SK-N-SH treated with all-trans-retinoic acid at 6 μM for 48 hours (cell line): ENCODE measurements at regions not wholly inside any gene's neighbourhood (a gene's known extent, or its start where the extent isn't known, plus 50 kb on each side); places are given as distances from the start of the nearest gene placed in this dataset.

Experiments used
- ATAC-seq: fragments of 200-7000 bp; cut with Tn5 transposase; 3 replicates; pipeline ENCODE4 v1.9.1; 2020; ENCODE audit warnings: mild to moderate bottlenecking, moderate library complexity
- ARNTL ChIP-seq: fragments of 450-650 bp; formaldehyde crosslinking; IDR thresholded peaks from 2 replicates; pipeline ENCODE4 v1.5.0; 2020; ENCODE audit warnings: low read depth, mild to moderate bottlenecking, moderate library complexity, borderline replicate concordance
- BACH2 ChIP-seq: fragments of 250-450 bp; sonication (Bioruptor Pico); IDR thresholded peaks from 2 replicates; pipeline ENCODE4 v1.9.0; 2021; ENCODE audit warnings: mild to moderate bottlenecking, borderline replicate concordance
- CREB5 ChIP-seq: fragments of 250-450 bp; sonication (Bioruptor Pico); IDR thresholded peaks from 2 replicates; pipeline ENCODE4 v1.5.1; 2020; ENCODE audit warnings: low read depth, mild to moderate bottlenecking, moderate library complexity
- CSDC2 ChIP-seq: fragments of 250-450 bp; sonication (Bioruptor Pico); IDR thresholded peaks from 2 replicates; pipeline ENCODE4 v1.5.0; 2020; ENCODE audit warnings: mild to moderate bottlenecking, moderate library complexity
- CSRNP3 ChIP-seq: fragments of 250-450 bp; sonication (Bioruptor Pico); IDR thresholded peaks from 2 replicates; pipeline ENCODE4 v1.5.1; 2021; ENCODE audit warnings: mild to moderate bottlenecking, moderate library complexity
- ESRRG ChIP-seq: fragments of 250-450 bp; sonication (Bioruptor Pico); IDR thresholded peaks from 2 replicates; pipeline ENCODE4 v1.6.1; 2021; ENCODE audit warnings: mild to moderate bottlenecking
- GLIS3 ChIP-seq: fragments of 250-450 bp; sonication (Bioruptor Pico); IDR thresholded peaks from 2 replicates; pipeline ENCODE4 v1.5.0; 2020; ENCODE audit warnings: mild to moderate bottlenecking, moderate library complexity
- ISL1 ChIP-seq: fragments of 250-450 bp; sonication (Bioruptor Pico); IDR thresholded peaks from 2 replicates; pipeline ENCODE4 v2.1.2; 2022; ENCODE audit warnings: mild to moderate bottlenecking, moderate library complexity
- OSR1 ChIP-seq: fragments of 250-450 bp; sonication (Bioruptor Pico); IDR thresholded peaks from 2 replicates; pipeline ENCODE4 v1.8.0; 2022; ENCODE audit warnings: moderate library complexity, mild to moderate bottlenecking, inconsistent platforms
- POU6F1 ChIP-seq: fragments of 250-450 bp; sonication (Bioruptor Pico); IDR thresholded peaks from 2 replicates; pipeline ENCODE4 v1.8.0; 2021; ENCODE audit warnings: low read depth, mild to moderate bottlenecking, moderate library complexity, borderline replicate concordance
- PPARA ChIP-seq: fragments of 250-450 bp; sonication (Bioruptor Pico); IDR thresholded peaks from 2 replicates; pipeline ENCODE4 v1.5.0; 2020; ENCODE audit warnings: mild to moderate bottlenecking, borderline replicate concordance
- RARB ChIP-seq: fragments of 250-450 bp; sonication (Bioruptor Pico); IDR thresholded peaks from 2 replicates; pipeline ENCODE4 v1.8.0; 2021; ENCODE audit warnings: mild to moderate bottlenecking, moderate library complexity
- TOX ChIP-seq: fragments of 250-450 bp; sonication (Bioruptor Pico); IDR thresholded peaks from 2 replicates; pipeline ENCODE4 v1.8.0; 2021; ENCODE audit warnings: mild to moderate bottlenecking, moderate library complexity, borderline replicate concordance
- ZC3H10 ChIP-seq: fragments of 250-450 bp; sonication (Bioruptor Pico); IDR thresholded peaks from 2 replicates; pipeline ENCODE4 v1.5.1; 2021; ENCODE audit warnings: mild to moderate bottlenecking, moderate library complexity
- ZFP3 ChIP-seq: fragments of 250-450 bp; sonication (Bioruptor Pico); IDR thresholded peaks from 2 replicates; pipeline ENCODE4 v1.5.0; 2020; ENCODE audit warnings: mild to moderate bottlenecking, moderate library complexity
- ZFP30 ChIP-seq: fragments of 450-650 bp; formaldehyde crosslinking; IDR thresholded peaks from 2 replicates; pipeline ENCODE4 v1.5.0; 2022; ENCODE audit warnings: mild to moderate bottlenecking, moderate library complexity
- ZNF565 ChIP-seq: fragments of 450-650 bp; formaldehyde crosslinking; conservative IDR thresholded peaks from 2 replicates; pipeline ENCODE4 v1.5.0; 2020; ENCODE audit warnings: low read depth, mild to moderate bottlenecking, moderate library complexity
- ZNF70 ChIP-seq: fragments of 450-650 bp; formaldehyde crosslinking; IDR thresholded peaks from 2 replicates; pipeline ENCODE4 v1.5.0; 2020; ENCODE audit warnings: mild to moderate bottlenecking, moderate library complexity
- ZNF8 ChIP-seq: fragments of 450-650 bp; formaldehyde crosslinking; IDR thresholded peaks from 2 replicates; pipeline ENCODE4 v1.5.0; 2020; ENCODE audit warnings: mild to moderate bottlenecking, moderate library complexity

- ATAC-seq, result no peak
- TF ChIP-seq ZNF70 (CRISPR knock-in tag) (no peak), ZNF565 (CRISPR knock-in tag) (no peak), ZC3H10 (no peak), CREB5 (CRISPR knock-in tag) (no peak), ARNTL (CRISPR knock-in tag) (no peak), PPARA (CRISPR knock-in tag) (no peak), CSRNP3 (no peak), CSDC2 (no peak)
Observed at GRCh38 chr6:19205076-19205475, 632.1 kb upstream of the ID4 start.

GRCh38 chr6:19209202-19209601, 628.0 kb upstream of the ID4 start:
- TF ChIP-seq ZNF70 (CRISPR knock-in tag) (no peak), ZFP3 (CRISPR knock-in tag) (no peak), ESRRG (CRISPR knock-in tag) (no peak), ZFP30 (CRISPR knock-in tag) (no peak), BACH2 (no peak), TOX (CRISPR knock-in tag) (no peak), ARNTL (CRISPR knock-in tag) (no peak), OSR1 (CRISPR knock-in tag) (no peak), ISL1 (CRISPR knock-in tag) (no peak), RARB (CRISPR knock-in tag) (no peak), ZC3H10 (no peak), PPARA (CRISPR knock-in tag) (no peak), GLIS3 (CRISPR knock-in tag) (no peak)
- TF ChIP-seq, all 23 proteins: peak for 0
- ATAC-seq, result no peak

GRCh38 chr6:19210849-19211590, 626.1 kb upstream of the ID4 start:
- no peak for TF ChIP-seq ZFP3 (CRISPR knock-in tag)
- no peak for TF ChIP-seq OSR1 (CRISPR knock-in tag)
- TF ChIP-seq POU6F1 (CRISPR knock-in tag), result no peak
- ATAC-seq, result no peak

GRCh38 chr6:19214231-19214630, 622.9 kb upstream of the ID4 start:
- no peak for ATAC-seq

More at GRCh38 chr6:19214231-19214630, 622.9 kb upstream of the ID4 start:
- TF ChIP-seq ZFP3 (CRISPR knock-in tag), result no peak
- TF ChIP-seq PPARA (CRISPR knock-in tag), result no peak
- TF ChIP-seq RARB (CRISPR knock-in tag), result no peak
- no peak for TF ChIP-seq ISL1 (CRISPR knock-in tag)
- no peak for TF ChIP-seq POU6F1 (CRISPR knock-in tag)
- no peak for TF ChIP-seq CSRNP3
- no peak for TF ChIP-seq ZNF70 (CRISPR knock-in tag)
- no peak for TF ChIP-seq ZFP30 (CRISPR knock-in tag)
- no peak for TF ChIP-seq ZNF8 (CRISPR knock-in tag)
